ENCODE measurements at regions not wholly inside any gene's neighbourhood (a gene's known extent, or its start where the extent isn't known, plus 50 kb on each side); places are given as distances from the start of the nearest gene placed in this dataset.

DNA sequence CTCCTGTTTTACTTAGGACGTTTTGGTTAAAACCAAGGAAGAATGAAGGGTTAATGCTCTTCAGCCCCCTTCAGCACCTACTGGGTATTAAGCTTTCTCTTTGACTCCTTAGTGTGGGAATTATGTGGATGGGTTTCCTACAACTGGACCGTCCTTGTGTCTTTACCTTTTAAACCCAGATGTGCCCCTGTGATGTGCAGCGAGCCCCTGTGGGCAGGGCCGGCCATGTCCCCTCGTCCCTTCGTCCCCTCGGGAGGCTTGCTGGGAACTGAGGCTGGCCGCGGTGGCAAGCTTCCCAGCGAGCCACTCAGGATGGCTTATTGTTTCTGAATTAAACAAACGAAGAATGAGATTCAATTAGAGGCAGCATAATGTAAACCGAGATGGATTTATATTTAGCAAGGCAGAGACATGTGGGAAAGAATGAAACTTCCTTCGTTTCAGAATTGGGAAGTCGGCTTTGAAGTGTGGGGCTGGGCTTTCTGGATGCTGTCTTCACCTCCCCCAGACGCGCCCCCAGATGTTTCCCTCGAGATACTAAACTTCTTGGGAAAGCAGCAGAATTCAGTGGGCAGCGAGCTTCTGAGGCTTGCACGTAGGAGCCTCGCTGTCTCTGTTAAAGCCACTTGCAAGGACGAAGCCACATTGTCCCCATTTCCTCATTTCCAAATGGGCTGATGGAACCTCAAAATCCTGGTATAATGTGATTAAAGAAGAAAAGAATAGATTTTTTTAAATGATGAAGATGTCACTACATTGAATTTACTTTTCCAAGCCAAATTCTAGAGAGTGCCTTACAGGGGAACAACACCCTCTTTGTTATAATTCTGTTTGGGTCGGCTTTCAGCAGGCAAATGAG lies 146.0 kb downstream of the VAPA start:
- no peak for DNase-seq
- Mint-ChIP-seq H3K27ac (no peak overlapping the region), H3K4me3 (no peak overlapping the region), H3K27me3 (peaks cover 15% of the 10 kb centered on the region), H3K4me1 (peaks cover 5% of the 10 kb centered on the region), H3K36me3 (no peaks in the 10 kb centered on the region), H3K9me3 (no peaks in the 10 kb centered on the region)
- CTCF ChIA-PET, result no interaction called here

DNA sequence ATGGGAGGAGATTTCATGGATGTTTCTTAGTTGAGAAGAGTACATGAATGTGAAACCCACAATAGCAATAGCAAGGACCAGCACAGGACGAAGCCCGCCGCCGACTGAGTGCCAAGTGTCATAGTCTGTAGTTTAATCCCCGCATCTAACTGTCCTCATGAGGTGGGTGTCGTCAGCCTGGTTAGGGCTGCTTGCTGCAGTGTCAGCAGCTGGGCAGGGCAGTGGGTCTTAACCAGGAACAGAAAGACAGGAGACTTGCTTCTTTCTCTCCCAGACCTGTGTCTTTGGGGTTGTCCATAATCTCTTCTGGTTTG lies 146.6 kb downstream of the VAPA start:
- no peak overlapping the region for H3K27ac Mint-ChIP-seq

DNA sequence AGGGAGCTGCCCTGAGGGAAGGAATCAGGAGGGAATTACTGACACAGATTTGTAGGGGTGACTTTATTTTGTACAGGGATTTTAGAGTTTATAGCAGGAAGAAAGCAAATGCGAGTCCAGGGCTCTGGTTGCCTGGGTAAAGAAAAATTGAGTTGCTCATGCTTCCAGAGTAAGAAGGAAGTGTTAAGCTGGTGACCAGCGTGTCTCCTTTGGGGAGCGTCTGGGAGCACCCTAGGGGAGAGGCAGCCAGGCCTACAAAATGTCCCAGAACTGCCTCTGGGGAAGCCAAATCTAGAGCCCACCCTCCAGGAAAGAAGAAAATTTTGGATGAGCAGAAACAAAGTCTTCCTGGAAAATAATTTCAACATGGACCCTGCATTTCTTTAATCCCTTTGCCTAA lies 147.0 kb downstream of the VAPA start:
- Mint-ChIP-seq H3K27ac (no peak overlapping the region), H3K9me3 (no peaks in the 10 kb centered on the region), H3K4me1 (peaks cover 5% of the 10 kb centered on the region), H3K27me3 (peaks cover 15% of the 10 kb centered on the region), H3K36me3 (no peaks in the 10 kb centered on the region), H3K4me3 (no peak overlapping the region)
- CTCF ChIA-PET, result no interaction called here
- DNase-seq, result no peak

More for the DNA sequence above, 146.6 kb downstream of the VAPA start:
- Mint-ChIP-seq H3K4me3 (no peak overlapping the region), H3K36me3 (no peaks in the 10 kb centered on the region), H3K9me3 (no peaks in the 10 kb centered on the region), H3K4me1 (peaks cover 5% of the 10 kb centered on the region), H3K27me3 (peaks cover 15% of the 10 kb centered on the region)
- DNase-seq, result no peak
- CTCF ChIA-PET, result no interaction called here

DNA sequence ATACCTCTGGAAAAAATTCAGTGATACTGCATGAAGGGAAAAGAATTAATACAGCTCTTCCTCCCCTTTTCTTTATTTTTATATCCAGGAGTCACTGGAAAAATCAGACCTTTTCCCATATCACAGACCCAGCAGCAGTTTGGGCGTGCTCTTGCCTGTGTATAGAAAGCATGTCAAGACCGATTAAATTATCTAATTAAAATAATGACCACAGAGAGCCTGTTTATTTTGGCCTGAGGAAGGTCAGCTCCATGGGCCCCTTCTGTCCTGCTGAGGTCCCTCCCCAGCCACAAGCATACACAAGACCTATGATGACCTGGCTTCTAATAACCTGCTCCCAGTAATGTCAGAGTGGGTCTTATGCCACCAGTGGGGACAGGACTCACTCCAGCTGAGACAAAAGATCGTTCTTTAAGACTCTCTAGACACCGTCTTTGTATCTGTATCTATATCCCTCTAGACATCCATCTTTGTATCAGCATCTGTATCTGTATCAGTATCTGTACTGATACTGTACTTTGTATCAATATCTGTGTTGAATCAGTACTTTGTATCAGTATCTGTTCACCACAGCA lies 147.8 kb downstream of the VAPA start:
- H3K4me3 Mint-ChIP-seq, result no peak overlapping the region
- H3K27me3 Mint-ChIP-seq, result peaks cover 15% of the 10 kb centered on the region
- no peak overlapping the region for H3K27ac Mint-ChIP-seq
- CTCF ChIA-PET, result no interaction called here
- H3K9me3 Mint-ChIP-seq, result no peaks in the 10 kb centered on the region
- no peaks in the 10 kb centered on the region for H3K36me3 Mint-ChIP-seq
- peaks cover 5% of the 10 kb centered on the region for H3K4me1 Mint-ChIP-seq
- no peak for DNase-seq

DNA sequence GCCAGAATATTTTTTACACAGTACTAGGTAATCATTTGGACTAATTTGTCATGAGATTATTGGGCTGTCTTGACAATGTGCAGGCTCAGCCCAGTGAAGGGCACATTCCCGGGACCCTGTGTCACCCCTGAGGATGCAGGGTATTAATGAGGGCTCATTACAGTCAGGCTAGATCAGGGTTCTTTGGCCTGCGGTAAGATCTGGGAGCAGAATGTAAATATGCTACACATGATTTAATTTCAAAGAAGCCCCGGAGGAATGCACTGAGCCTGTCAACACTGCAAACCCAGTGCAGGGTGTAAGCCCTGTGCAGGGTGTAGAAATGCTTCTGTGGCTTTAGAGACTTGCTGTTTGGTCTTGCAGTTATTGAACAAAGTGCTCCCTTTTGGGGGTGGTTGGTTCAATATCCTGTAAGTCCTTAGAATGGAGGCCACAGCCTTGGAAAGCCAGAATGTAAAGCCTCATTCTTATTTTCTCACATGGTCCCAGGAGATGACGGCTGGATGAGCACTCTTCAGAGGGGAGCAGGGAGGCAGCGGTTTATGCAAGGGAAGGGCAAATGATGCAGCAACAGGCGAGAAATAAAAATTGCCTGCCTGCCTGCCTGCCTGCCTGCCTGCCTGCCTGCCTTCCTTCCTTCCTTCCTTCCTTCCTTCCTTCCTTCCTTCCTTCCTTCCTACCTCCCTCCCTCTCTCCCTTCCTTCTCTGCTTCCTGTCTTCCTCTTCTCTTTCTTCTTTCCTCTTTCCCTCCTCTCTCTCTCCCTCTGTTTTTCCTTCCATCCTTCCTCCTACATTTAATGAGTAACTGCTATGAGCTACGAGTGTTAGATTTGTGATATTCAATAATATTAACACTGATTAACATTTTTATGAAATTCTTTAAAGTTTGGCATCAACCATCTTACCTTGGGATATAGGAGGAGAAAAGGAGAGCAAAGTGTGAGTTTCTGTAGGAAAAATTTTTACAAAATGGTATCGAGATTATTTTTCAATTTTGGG lies 148.8 kb downstream of the VAPA start:
- Mint-ChIP-seq H3K4me1 (peaks cover 5% of the 10 kb centered on the region), H3K36me3 (no peaks in the 10 kb centered on the region), H3K4me3 (no peak overlapping the region), H3K27me3 (peaks cover 15% of the 10 kb centered on the region), H3K9me3 (no peaks in the 10 kb centered on the region), H3K27ac (no peak overlapping the region)
- CTCF ChIA-PET, result no interaction called here
- DNase-seq, result no peak

DNA sequence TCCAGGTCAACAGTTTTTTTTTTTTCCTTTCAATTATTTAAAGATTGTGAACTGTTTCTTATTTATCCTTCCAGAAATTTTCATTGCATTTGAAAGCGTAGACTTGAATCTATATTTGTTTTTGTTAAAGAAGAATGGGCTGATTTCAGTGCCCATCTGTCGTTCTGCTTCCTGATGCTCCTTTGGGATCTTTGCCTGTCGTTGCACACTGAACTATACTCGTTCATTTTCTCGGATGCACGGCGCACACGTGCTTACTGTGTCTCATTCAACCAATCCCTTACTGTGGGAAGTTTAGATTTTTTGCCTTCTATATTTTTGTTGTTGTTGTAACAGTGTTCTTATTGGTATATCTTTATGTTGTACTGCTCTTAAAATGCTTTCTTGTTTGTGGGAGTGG lies 149.7 kb downstream of the VAPA start:
- H3K4me1 Mint-ChIP-seq, result no peaks in the 10 kb centered on the region
- no peaks in the 10 kb centered on the region for H3K36me3 Mint-ChIP-seq
- CTCF ChIA-PET, result no interaction called here
- H3K9me3 Mint-ChIP-seq, result no peaks in the 10 kb centered on the region
- no peak overlapping the region for H3K27ac Mint-ChIP-seq
- DNase-seq, result no peak
- no peak overlapping the region for H3K4me3 Mint-ChIP-seq
- H3K27me3 Mint-ChIP-seq, result peaks cover 15% of the 10 kb centered on the region

DNA sequence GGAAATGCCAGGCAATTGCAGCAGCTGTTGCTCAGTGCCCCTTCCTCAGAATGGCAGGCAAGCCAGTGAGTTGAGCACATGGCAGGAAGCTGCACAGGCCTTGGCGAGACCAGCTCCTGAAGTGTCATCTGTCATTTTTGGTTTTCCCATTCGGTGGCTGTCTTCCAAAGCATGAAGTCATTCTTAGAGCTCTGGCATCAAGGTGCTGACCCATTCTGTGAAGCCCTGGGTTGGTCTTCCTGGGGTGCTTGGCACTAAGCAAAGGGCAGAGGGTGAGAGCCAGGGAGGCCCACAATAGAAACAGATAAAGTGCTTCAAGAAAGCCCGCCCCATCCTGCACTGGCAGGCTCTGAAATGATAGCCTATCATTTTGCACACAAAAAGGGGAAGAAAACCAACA lies 150.5 kb downstream of the VAPA start:
- DNase-seq, result no peak
- Mint-ChIP-seq H3K27ac (no peak overlapping the region), H3K27me3 (peaks cover 10% of the 10 kb centered on the region), H3K4me1 (no peaks in the 10 kb centered on the region), H3K9me3 (no peaks in the 10 kb centered on the region), H3K4me3 (no peak overlapping the region), H3K36me3 (no peaks in the 10 kb centered on the region)
- CTCF ChIA-PET, result no interaction called here

DNA sequence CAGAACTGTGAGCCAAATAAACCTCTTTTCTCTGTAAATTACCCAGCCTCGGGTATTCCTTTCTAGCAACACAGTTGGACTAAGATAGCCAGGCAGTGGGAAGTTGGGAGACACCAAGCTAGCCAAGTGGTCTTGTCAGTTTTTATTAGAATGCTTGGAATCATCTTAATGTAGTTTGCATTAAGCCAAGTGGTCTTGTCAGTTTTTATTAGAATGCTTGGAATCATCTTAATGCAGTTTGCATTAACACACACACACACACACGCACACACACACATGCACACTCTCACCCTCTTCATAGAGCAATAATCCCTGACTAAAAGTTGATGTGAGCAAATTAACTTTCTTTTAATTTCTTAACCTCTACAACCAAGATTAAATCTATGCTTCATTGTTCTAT lies 151.5 kb downstream of the VAPA start:
- Mint-ChIP-seq H3K27ac (no peak overlapping the region), H3K4me3 (no peak overlapping the region), H3K36me3 (no peaks in the 10 kb centered on the region), H3K27me3 (peaks cover 5% of the 10 kb centered on the region), H3K4me1 (no peaks in the 10 kb centered on the region), H3K9me3 (no peaks in the 10 kb centered on the region)
- CTCF ChIA-PET, result no interaction called here
- DNase-seq, result no peak

DNA sequence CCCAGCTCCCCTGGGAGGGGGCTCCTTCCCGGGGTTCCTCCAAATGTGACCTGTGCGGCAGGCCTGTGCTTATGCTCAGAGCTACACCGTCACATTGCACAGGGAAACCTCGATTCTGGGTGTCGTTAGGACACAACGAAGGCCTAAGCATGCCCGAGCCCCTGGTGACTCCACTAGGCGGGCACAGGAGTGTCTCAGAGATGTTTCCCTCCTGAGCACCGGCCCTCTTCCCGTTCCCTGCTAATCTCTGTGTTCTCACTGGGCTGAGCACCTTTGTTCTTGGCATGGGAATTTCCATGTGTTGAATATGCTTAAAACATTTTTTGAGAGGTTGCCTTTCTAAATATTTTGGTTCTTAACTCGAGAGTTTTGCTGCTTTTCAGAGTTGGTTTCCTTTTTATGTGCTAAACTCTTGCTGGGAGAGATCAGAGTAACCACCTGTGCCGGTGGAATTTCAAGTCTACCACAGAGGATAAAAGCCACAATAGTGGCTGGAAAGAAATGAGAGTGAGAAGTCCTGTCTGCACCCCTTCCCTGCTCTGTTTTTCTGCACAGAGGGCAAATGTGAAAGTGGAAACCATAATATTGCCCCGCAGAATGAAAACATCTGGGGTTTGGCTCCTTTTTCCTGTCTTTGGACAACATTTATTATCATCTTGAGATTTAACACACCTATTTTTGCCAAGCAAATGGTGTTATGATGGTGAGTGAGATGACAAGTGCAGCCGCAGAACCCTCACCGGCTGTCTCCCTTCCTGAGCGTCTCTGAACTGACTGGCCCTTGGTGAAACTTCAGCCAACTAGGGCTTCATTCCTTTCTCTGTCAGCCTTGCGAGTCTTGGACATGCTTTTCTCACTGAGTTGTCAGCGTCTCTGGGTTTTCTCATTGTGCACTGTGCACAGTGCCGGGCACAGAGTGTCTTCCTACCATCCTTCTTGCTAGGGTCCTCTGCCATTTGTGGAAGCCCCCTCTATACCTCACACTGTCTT lies 154.1 kb downstream of the VAPA start:
- H3K27ac Mint-ChIP-seq, result no peak overlapping the region
- no peaks in the 10 kb centered on the region for H3K36me3 Mint-ChIP-seq
- H3K4me1 Mint-ChIP-seq, result no peaks in the 10 kb centered on the region
- DNase-seq, result no peak
- no peak overlapping the region for H3K4me3 Mint-ChIP-seq
- no peaks in the 10 kb centered on the region for H3K27me3 Mint-ChIP-seq
- CTCF ChIA-PET, result no interaction called here
- H3K9me3 Mint-ChIP-seq, result no peaks in the 10 kb centered on the region

DNA sequence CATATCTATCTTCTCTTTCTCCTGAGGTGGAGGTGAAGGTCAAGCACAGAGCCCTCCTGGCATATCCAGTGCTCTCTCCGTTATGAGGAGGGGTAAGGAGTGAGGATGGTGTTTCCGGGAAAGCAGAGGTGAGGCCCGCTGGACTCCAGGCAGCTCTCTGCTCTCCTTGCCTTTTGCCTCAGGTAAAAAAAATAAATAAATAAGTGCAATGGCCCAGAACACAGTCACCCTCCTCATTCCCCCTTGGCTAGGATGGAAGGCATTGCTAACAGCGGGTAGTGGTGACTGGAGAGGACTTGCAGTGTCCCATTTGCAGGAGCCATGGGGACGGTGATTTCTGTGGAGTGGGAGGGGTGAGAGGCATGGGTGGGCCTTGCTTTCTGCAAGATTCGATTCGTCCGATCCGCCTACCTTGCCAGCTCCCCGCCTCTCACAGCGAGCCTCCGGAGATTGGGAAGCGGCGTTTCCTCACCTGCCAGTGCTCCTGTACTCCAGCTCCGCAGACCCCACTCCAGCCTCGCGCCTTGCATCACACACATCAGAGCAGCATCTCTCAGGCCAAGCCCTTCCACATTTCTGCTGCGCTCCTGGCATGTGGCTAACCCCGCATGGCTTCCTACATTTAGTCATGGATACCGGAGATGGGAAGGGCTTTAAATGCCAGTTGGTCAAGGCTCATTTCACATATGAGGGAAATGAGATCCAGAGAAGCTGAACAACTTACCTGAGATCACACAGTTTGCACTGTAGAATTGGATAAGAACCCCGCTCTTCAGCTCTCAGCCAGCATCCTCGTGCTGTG lies 155.2 kb downstream of the VAPA start:
- no peak overlapping the region for H3K27ac Mint-ChIP-seq
- no peak for DNase-seq
- CTCF ChIA-PET, result no interaction called here
- H3K4me3 Mint-ChIP-seq, result no peak overlapping the region
- H3K36me3 Mint-ChIP-seq, result no peaks in the 10 kb centered on the region
- H3K9me3 Mint-ChIP-seq, result no peaks in the 10 kb centered on the region
- peaks cover 1% of the 10 kb centered on the region for H3K4me1 Mint-ChIP-seq
- peaks cover 6% of the 10 kb centered on the region for H3K27me3 Mint-ChIP-seq

DNA sequence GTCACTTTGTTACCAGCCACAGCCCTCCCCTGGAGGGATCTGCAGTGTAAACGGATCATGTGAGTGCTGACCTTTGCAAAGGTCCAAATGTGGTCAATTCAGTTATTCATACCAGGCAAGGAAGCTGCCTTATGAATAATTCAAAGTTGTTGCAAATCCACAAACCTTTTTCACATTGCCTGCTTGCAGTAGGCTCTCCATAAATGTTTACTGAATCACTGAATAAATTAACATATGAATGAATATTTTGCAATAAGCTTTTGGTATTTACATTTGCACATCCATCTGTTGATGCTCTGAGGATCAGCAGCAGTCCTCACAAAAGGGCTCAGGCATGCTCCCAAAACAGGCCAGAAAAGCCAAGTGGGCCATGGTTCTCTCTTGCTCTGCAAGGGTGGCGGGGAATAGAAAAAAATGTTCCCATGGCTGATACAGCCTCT lies 156.8 kb downstream of the VAPA start:
- DNase-seq, result no peak
- Mint-ChIP-seq H3K4me3 (no peak overlapping the region), H3K27me3 (peaks cover 17% of the 10 kb centered on the region), H3K27ac (no peak overlapping the region), H3K9me3 (no peaks in the 10 kb centered on the region), H3K36me3 (no peaks in the 10 kb centered on the region), H3K4me1 (peaks cover 6% of the 10 kb centered on the region)
- CTCF ChIA-PET, result no interaction called here

DNA sequence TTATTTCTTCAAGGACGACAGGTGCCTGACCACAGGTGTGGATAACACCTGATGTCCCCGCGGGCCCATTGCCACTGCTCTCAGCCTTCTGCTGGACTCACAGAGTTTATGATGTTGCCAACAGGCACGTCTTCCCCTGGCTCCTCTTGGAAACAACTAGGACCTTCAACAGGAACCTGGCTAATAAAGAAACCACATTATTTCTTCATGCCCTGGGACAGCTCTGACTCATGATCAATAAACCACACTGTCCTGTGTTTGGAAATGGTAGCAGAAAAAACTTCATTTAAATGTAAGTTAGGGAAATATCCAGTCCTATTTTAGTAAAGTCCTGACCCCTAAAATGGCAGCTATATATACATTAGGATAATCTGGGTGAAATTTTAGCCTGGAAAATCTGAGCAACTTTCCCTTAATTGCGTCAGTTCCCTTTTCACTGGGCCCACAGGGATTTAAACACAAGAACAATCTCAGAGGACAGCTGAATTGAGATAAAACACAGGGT lies 158.9 kb downstream of the VAPA start:
- H3K4me3 Mint-ChIP-seq, result no peak overlapping the region
- CTCF ChIA-PET, result no interaction called here
- H3K27ac Mint-ChIP-seq, result no peak overlapping the region
- H3K9me3 Mint-ChIP-seq, result no peaks in the 10 kb centered on the region
- no peak for DNase-seq
- peaks cover 17% of the 10 kb centered on the region for H3K27me3 Mint-ChIP-seq
- H3K4me1 Mint-ChIP-seq, result peaks cover 6% of the 10 kb centered on the region
- no peaks in the 10 kb centered on the region for H3K36me3 Mint-ChIP-seq

DNA sequence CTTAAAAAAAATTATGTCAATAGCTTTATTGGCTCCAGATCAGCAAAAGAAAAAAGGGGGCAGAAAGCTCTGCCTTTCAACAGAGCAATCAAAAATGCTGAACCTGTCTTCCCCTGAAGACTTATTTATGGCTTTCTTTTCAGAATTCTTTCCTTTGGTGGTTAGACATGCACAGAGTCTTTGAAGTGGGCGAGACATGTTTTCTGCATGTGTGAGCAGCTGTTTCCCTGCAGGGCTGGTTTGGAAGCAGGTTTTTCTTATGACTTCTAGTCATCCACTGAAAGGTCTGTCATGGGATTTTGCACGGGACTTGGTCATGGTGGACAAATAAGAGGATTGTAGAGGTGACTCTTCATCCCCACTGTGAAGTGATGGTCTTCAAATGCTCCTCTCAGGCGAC lies 160.3 kb downstream of the VAPA start:
- CTCF ChIA-PET, result no interaction called here
- no peak overlapping the region for H3K27ac Mint-ChIP-seq

More for the DNA sequence above, 160.3 kb downstream of the VAPA start:
- no peak for DNase-seq
- Mint-ChIP-seq H3K4me1 (peaks cover 6% of the 10 kb centered on the region), H3K9me3 (no peaks in the 10 kb centered on the region), H3K4me3 (no peak overlapping the region), H3K36me3 (no peaks in the 10 kb centered on the region), H3K27me3 (peaks cover 17% of the 10 kb centered on the region)
